Body of pancreas (tissue), 4 donors: ENCODE measurements at regions not wholly inside any gene's neighbourhood (a gene's known extent, or its start where the extent isn't known, plus 50 kb on each side); places are given as distances from the start of the nearest gene placed in this dataset.

Experiments
- ATAC-seq: fragments of 150-250 bp; one replicate; pipeline ENCODE4 v1.9.1; 2016
- DNase-seq, 4 donors: peaks; one replicate each; pipeline ENCODE4 v3.0.0-alpha.2; 2019
- H3K27ac ChIP-seq, 4 donors: fragments of 200-600 bp; sonication (generic); 1 replicate in 3 of 4; 2 replicates in 1 of 4; pipeline versions ENCODE4 v1.5.1 to v1.6.1; 2016 to 2019; ENCODE audit warnings: mild to moderate bottlenecking in 1 of 4, mixed read lengths in 1 of 4, moderate library complexity in 1 of 4
- H3K27me3 ChIP-seq, 2 donors: fragments of 200-600 bp; sonication (generic); one replicate each; pipeline ENCODE4 v1.6.0; 2016; ENCODE audit warnings: mild to moderate bottlenecking in 1 of 2
- H3K36me3 ChIP-seq, 2 donors: fragments of 200-600 bp; sonication (generic); replicated peaks in 1 of 2; 2 replicates each; pipeline ENCODE4 v1.5.1; 2016; ENCODE audit warnings: low read depth in 2 of 2; ENCODE audit not compliant: insufficient read depth in 1 of 2
- H3K4me1 ChIP-seq: fragments of 200-600 bp; sonication (generic); one replicate; pipeline ENCODE4 v1.6.0; 2016
- H3K4me3 ChIP-seq, 2 donors: fragments of 200-600 bp; sonication (generic); 1 replicate in 1 of 2; 2 replicates in 1 of 2; pipeline ENCODE4 v1.5.1; 2016 to 2019
- H3K9me3 ChIP-seq, 3 donors: fragments of 200-600 bp; sonication (generic); 1 replicate in 2 of 3; 2 replicates in 1 of 3; pipeline ENCODE4 v1.5.1; 2016
- POLR2A ChIP-seq, 3 donors: fragments of 450-650 bp; IDR thresholded peaks; one replicate each; pipeline ENCODE4 v1.6.1; 2016; ENCODE audit warnings: antibody characterized with exemption in 3 of 3, mild to moderate bottlenecking in 2 of 3
- WGBS, 2 donors: methylation state at CpG; one replicate each; pipeline ENCODE4 v1.1.5; 2017; 5-methylcytosine and 5-hydroxymethylcytosine counted together
- intact Hi-C: fragments of 100-400 bp; cut with DNase I; formaldehyde crosslinking; loops from one replicate; pipeline ENCODE4 v1.15.1; 2023
- TF ChIP-seq, protein P1 (sequence below), 7 experiments: fragments of 450-650 bp in 4 of 7; fragments of 200-600 bp in 3 of 7; sonication (generic) in 3 of 7; IDR thresholded peaks; one replicate each; pipeline ENCODE4 v1.5.1; 2016 to 2019; ENCODE audit warnings: antibody characterized with exemption in 7 of 7

DNA sequence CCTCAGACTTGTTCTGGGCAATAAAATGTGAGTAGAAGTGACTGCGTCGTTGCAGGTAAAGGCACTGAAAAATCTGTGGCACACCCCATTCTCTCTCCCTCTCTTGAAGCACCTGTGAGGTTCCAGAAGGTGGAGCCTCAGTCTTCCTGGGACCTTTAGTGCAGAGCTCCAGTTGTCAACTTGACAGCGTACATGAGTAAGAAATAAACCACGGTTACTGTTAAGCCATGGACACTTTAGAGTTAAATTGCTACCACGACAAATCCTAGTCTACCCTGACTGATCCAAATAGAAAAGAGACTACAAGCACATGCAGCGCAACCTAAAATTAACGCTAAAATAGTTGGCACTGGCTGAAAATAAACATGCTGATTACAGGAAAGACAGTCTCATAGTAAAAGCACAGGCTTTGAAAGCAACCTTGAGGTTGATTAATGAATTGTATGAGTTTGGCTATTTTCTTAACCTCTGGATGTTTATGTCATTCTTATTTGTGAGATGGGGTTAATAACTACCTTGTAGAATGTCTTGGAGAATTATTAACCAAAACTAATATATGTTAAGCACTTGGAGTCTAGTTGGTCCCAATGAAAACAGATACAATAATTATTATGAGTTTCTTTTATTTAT lies 93.0 kb upstream of the PLPPR4 start:
- no peaks in the 10 kb centered on the region for H3K36me3 ChIP-seq
- no peaks in the 10 kb centered on the region for H3K9me3 ChIP-seq
- no peak overlapping the region for H3K4me3 ChIP-seq
- ATAC-seq (peak; percentile 69), DNase-seq (peak in 3 of 4 donors; percentile 16 to 23 (median 18))
- intact Hi-C loops = loop anchor here (10.0 kb wide), 1 partner anchor 534 kb away; no protein-coding TSS in a partner anchor
- H3K27ac ChIP-seq = no peak overlapping the region
- no peaks in the 10 kb centered on the region for H3K27me3 ChIP-seq
- TF ChIP-seq POLR2A (IDR thresholded peaks at IDR 0.05) = no peak
- TF ChIP-seq, protein P1, sequence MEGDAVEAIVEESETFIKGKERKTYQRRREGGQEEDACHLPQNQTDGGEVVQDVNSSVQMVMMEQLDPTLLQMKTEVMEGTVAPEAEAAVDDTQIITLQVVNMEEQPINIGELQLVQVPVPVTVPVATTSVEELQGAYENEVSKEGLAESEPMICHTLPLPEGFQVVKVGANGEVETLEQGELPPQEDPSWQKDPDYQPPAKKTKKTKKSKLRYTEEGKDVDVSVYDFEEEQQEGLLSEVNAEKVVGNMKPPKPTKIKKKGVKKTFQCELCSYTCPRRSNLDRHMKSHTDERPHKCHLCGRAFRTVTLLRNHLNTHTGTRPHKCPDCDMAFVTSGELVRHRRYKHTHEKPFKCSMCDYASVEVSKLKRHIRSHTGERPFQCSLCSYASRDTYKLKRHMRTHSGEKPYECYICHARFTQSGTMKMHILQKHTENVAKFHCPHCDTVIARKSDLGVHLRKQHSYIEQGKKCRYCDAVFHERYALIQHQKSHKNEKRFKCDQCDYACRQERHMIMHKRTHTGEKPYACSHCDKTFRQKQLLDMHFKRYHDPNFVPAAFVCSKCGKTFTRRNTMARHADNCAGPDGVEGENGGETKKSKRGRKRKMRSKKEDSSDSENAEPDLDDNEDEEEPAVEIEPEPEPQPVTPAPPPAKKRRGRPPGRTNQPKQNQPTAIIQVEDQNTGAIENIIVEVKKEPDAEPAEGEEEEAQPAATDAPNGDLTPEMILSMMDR (IDR thresholded peaks at IDR 0.05) = no peak
- no peaks in the 10 kb centered on the region for H3K4me1 ChIP-seq
- 13 to 19% methylated on average over 7 of the region's 7 CpGs for WGBS, 2 donors

GRCh38 chr1:99173282-99173681 lies 91.0 kb upstream of the PLPPR4 start:
- no peak overlapping the region for H3K4me3 ChIP-seq
- TF ChIP-seq, protein P1 (IDR thresholded peaks at IDR 0.05) = no peak
- no peak for TF ChIP-seq POLR2A (IDR thresholded peaks at IDR 0.05)
- H3K27me3 ChIP-seq = no peaks in the 10 kb centered on the region
- no peak overlapping the region for H3K27ac ChIP-seq
- H3K36me3 ChIP-seq = no peaks in the 10 kb centered on the region
- H3K4me1 ChIP-seq = no peaks in the 10 kb centered on the region
- DNase-seq (no peak), ATAC-seq (no peak)
- 39 to 53% methylated on average over 3 of the region's 3 CpGs for WGBS, 2 donors
- H3K9me3 ChIP-seq = no peaks in the 10 kb centered on the region
- intact Hi-C loops = loop anchor here (10.0 kb wide), 1 partner anchor 532 kb away; no protein-coding TSS in a partner anchor

GRCh38 chr1:99173900-99174299 lies 90.4 kb upstream of the PLPPR4 start:
- DNase-seq (no peak), ATAC-seq (no peak)
- Histone ChIP-seq H3K27me3 (no peaks in the 10 kb centered on the region), H3K9me3 (no peaks in the 10 kb centered on the region), H3K4me3 (no peak overlapping the region), H3K4me1 (no peaks in the 10 kb centered on the region), H3K36me3 (no peaks in the 10 kb centered on the region), H3K27ac (no peak overlapping the region)
- TF ChIP-seq, protein P1 (IDR thresholded peaks at IDR 0.05) = no peak
- TF ChIP-seq POLR2A (IDR thresholded peaks at IDR 0.05) = no peak
- intact Hi-C loops = loop anchor here (10.0 kb wide), 1 partner anchor 531 kb away; no protein-coding TSS in a partner anchor
- WGBS, 2 donors = 65 to 71% methylated on average over 7 of the region's 7 CpGs

GRCh38 chr1:99176753-99177152 lies 87.5 kb upstream of the PLPPR4 start:
- no peak for ATAC-seq
- intact Hi-C loops = loop anchor here (10.0 kb wide), 1 partner anchor 528 kb away; no protein-coding TSS in a partner anchor

More at GRCh38 chr1:99176753-99177152, 87.5 kb upstream of the PLPPR4 start:
- no peaks in the 10 kb centered on the region for H3K4me1 ChIP-seq
- no peaks in the 10 kb centered on the region for H3K36me3 ChIP-seq
- DNase-seq = no peak
- TF ChIP-seq, protein P1 (IDR thresholded peaks at IDR 0.05) = no peak
- no peak for TF ChIP-seq POLR2A (IDR thresholded peaks at IDR 0.05)
- no peaks in the 10 kb centered on the region for H3K9me3 ChIP-seq
- WGBS, 2 donors = 52 to 59% methylated on average over 1 of the region's 1 CpG
- H3K27ac ChIP-seq = no peak overlapping the region
- no peak overlapping the region for H3K4me3 ChIP-seq
- H3K27me3 ChIP-seq = no peaks in the 10 kb centered on the region
